ENCODE measurements at regions not wholly inside any gene's neighbourhood (a gene's known extent, or its start where the extent isn't known, plus 50 kb on each side); places are given as distances from the start of the nearest gene placed in this dataset.

DNA sequence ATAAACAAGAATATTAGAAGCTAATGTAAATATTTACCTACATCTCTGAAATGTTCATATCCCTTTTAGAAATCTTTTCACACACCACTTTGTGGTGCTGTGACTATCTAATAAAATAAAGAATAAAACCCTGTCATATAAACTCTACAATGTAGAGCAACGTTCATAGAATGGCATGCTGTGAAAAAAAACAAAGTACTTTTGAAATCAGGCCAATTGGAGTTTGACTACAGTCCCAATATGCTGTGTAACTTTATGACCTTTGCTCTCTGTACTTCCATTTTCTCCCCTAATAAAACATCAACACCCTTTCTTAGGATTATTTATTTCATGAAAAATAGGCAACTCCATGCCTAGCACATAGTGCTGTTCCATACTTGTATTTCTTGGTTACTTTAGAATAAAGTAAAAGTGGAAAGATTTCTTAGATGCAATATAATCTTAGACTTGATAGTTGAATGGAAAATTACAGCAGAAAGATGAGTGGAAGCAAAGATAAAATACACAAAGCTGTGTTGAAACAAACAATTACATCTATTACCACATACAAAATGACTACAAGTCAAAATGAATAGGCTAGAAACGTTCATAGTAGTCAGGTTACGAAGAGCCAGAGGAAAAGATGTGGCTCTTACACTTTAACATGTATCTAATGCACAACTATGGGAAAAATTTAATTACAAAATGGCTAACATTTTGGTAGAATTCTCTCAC, 613.2 kb upstream of the SLITRK5 start:
- Histone ChIP-seq H3K4me3 (no peak overlapping the region), H3K9me3 (no peaks in the 10 kb centered on the region), H3K36me3 (no peaks in the 10 kb centered on the region), H3K4me1 (no peaks in the 10 kb centered on the region), H3K27ac (peak overlapping the region in 1 of 4 donors; percentile 8), H3K27me3 (no peaks in the 10 kb centered on the region)
- no peak for TF ChIP-seq POLR2A (IDR thresholded peaks at IDR 0.05)
- TF ChIP-seq, protein P1, sequence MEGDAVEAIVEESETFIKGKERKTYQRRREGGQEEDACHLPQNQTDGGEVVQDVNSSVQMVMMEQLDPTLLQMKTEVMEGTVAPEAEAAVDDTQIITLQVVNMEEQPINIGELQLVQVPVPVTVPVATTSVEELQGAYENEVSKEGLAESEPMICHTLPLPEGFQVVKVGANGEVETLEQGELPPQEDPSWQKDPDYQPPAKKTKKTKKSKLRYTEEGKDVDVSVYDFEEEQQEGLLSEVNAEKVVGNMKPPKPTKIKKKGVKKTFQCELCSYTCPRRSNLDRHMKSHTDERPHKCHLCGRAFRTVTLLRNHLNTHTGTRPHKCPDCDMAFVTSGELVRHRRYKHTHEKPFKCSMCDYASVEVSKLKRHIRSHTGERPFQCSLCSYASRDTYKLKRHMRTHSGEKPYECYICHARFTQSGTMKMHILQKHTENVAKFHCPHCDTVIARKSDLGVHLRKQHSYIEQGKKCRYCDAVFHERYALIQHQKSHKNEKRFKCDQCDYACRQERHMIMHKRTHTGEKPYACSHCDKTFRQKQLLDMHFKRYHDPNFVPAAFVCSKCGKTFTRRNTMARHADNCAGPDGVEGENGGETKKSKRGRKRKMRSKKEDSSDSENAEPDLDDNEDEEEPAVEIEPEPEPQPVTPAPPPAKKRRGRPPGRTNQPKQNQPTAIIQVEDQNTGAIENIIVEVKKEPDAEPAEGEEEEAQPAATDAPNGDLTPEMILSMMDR (IDR thresholded peaks at IDR 0.05): no peak
- no peak for DNase-seq

DNA sequence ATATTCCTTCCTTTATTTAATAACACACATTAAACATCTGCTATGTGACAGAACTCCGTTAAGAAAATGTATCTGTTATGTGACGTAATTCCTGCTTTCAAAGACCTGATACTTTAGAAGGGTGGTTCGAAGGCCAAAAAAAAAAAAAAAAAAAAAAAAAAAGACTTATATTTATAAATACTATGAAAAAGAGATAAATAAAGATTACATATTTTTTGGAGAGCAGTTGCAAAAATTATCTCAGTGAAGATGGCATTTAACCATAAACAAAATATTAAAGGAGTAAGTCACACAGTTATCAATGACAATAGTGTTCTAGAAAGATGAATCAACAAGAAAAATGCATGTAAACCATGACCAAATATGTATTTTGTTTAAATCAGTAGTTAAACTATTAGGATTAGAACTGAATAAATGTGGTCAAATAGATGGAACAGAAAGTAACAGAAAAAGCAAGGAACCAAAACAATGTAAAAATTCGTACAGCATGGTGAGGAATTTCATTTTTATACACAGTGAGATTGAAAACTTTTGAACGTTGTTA, 612.3 kb upstream of the SLITRK5 start:
- no peak overlapping the region for H3K4me3 ChIP-seq
- no peak for TF ChIP-seq POLR2A (IDR thresholded peaks at IDR 0.05)
- TF ChIP-seq, protein P1 (IDR thresholded peaks at IDR 0.05): no peak

DNA sequence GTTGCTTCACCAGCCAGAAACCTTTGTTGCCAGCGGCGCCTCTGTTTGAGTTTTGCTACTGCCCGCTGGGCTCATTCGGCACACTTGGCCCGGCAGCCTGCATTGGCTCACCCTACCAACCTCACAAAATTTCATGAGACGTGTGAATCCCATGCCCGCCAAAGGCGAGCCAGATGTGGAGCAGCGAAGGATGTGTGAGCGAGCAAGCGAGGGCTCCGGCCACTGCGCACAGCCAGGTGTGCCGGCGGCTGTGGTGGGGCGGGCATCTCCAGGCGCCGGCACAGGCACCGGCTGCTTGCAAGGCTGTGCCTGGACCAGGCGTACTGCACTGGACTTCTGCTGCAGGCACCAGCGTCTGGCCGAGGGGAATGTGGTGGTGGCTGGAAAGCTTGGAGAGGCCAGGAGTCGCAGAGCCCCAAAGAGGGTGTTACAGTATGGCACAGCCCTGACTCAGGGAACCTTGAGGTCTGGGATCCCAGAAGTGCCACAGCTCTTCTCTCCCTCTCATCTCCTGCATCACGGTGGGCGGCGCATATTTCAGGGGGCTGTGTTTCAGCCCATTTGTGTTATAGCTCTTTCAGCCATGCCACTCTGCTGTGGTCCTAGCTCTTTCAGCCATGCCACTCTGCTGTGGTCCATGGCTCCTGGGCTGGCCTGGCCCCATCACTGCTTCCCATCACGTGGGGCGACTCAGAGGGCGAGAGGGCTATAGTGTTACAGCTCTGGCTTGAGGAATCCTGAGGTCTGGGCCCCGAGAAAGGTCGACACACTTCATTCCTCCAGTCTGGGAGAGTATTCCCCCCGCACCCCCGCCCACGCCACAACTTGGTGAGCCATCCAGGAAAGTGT, 592.0 kb upstream of the SLITRK5 start:
- no peak overlapping the region for H3K27ac ChIP-seq
- no peaks in the 10 kb centered on the region for H3K36me3 ChIP-seq
- H3K4me3 ChIP-seq: no peak overlapping the region
- H3K27me3 ChIP-seq: no peaks in the 10 kb centered on the region
- H3K4me1 ChIP-seq: no peaks in the 10 kb centered on the region
- TF ChIP-seq, protein P1 (IDR thresholded peaks at IDR 0.05): no peak
- TF ChIP-seq POLR2A (IDR thresholded peaks at IDR 0.05): no peak
- DNase-seq: no peak
- no peaks in the 10 kb centered on the region for H3K9me3 ChIP-seq

More for the DNA sequence above, 612.3 kb upstream of the SLITRK5 start:
- H3K4me1 ChIP-seq: no peaks in the 10 kb centered on the region
- no peaks in the 10 kb centered on the region for H3K27me3 ChIP-seq
- no peaks in the 10 kb centered on the region for H3K9me3 ChIP-seq
- no peak for DNase-seq
- no peaks in the 10 kb centered on the region for H3K36me3 ChIP-seq
- H3K27ac ChIP-seq: no peak overlapping the region

DNA sequence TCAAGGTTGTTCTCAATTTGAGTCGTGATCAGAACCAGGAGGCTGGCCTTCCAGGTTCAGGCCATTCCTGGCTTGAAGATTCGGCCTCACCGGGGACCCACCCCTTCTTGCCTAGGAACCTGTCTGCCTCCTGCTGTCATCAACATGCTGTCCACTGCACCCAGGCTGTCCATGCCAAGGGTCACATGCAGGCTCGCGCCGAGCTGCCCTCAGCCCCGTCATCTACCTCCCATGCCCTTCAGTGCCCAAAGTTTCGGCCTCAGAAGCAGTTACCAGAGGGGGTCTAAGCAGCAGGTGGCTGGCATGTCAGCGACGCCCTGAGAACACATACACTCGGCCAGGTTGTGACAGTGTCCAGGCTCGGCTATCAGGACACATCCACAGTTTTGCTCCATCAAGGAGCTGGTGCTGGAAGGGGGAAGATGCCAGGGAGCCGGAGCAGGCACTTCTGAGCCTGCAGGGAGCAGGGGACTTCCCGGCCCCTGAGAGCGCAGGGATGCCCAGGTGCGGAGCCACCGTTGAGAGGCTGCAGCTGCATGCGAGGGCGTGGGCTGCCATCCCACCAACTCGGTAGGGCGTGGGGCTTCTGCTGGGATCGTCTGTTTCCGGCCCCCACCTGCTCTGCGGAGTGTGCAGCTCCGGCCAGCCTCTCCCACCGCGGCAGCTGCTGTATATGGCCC, 590.9 kb upstream of the SLITRK5 start:
- Histone ChIP-seq H3K27me3 (no peaks in the 10 kb centered on the region), H3K4me1 (no peaks in the 10 kb centered on the region), H3K36me3 (no peaks in the 10 kb centered on the region), H3K4me3 (no peak overlapping the region), H3K27ac (no peak overlapping the region), H3K9me3 (no peaks in the 10 kb centered on the region)
- TF ChIP-seq POLR2A (IDR thresholded peaks at IDR 0.05): no peak
- TF ChIP-seq, protein P1 (IDR thresholded peaks at IDR 0.05): no peak
- DNase-seq: no peak

DNA sequence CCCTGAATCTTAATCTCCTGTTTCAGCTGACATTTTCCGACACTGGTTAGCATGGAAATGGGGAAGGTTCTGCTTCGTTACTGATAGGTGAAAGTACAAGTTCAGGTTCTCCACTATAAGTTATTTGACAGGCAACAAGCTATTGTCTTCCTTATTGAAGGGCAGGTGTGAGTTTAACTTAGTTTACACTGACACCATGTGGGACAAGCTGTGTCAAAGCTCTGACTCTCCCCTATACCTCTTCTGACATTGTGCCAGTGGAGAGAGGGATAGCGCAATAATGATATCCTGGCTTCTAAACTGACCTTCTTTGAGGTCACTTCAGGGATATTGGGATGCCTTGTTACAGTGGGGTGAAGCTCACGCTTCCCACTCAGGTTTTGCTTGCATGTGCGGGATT, 587.0 kb upstream of the SLITRK5 start:
- TF ChIP-seq, protein P1 (IDR thresholded peaks at IDR 0.05): peak in 3 of 6 experiments; percentile 33 to 61 (median 34)
- no peak for TF ChIP-seq POLR2A (IDR thresholded peaks at IDR 0.05)

More for the DNA sequence above, 587.0 kb upstream of the SLITRK5 start:
- no peaks in the 10 kb centered on the region for H3K4me1 ChIP-seq
- no peaks in the 10 kb centered on the region for H3K36me3 ChIP-seq
- no peak overlapping the region for H3K4me3 ChIP-seq
- no peak overlapping the region for H3K27ac ChIP-seq
- DNase-seq: no peak
- H3K27me3 ChIP-seq: no peaks in the 10 kb centered on the region
- no peaks in the 10 kb centered on the region for H3K9me3 ChIP-seq
